GM18868 (cell line): ENCODE measurements at regions not wholly inside any gene's neighbourhood (a gene's known extent, or its start where the extent isn't known, plus 50 kb on each side); places are given as distances from the start of the nearest gene placed in this dataset.
A peak's percentile ranks its signal among the peaks of the same experiment; 100 is the strongest.
"Not testable (repeated sequence)": the region's sequence is repeated elsewhere in the genome, so short reads cannot be mapped to it uniquely, and the experiment has no call there.

ENCODE experiments used
- ATAC-seq: cut with Tn5 transposase; IDR thresholded peaks from one replicate; pipeline ENCODE4 v1.9.1; 2021; ENCODE audit warnings: mild to moderate bottlenecking, moderate library complexity; ENCODE audit not compliant: unreplicated experiment

- no peak for ATAC-seq
Measured at GRCh38 chr4:135464311-135464710, 1262.7 kb upstream of the PABPC4L start.

GRCh38 chr4:135447598-135447997 is 1246.0 kb upstream of the PABPC4L start:
- ATAC-seq = not testable (repeated sequence)

- no peak for ATAC-seq
Measured at GRCh38 chr4:135434936-135435335, 1233.3 kb upstream of the PABPC4L start.

GRCh38 chr4:135429528-135429927 is 1227.9 kb upstream of the PABPC4L start:
- ATAC-seq = no peak

GRCh38 chr4:135418353-135418752 is 1216.8 kb upstream of the PABPC4L start:
- peak; percentile 94 for ATAC-seq

- ATAC-seq = no peak
Measured at GRCh38 chr4:135412213-135412612, 1210.6 kb upstream of the PABPC4L start.

GRCh38 chr4:135411251-135411650 is 1209.7 kb upstream of the PABPC4L start:
- no peak for ATAC-seq

- ATAC-seq = not testable (repeated sequence)
Measured at GRCh38 chr4:135409261-135409660, 1207.7 kb upstream of the PABPC4L start.

- no peak for ATAC-seq
Measured at GRCh38 chr4:135408109-135408508, 1206.5 kb upstream of the PABPC4L start.

GRCh38 chr4:135406597-135406996 is 1205.0 kb upstream of the PABPC4L start:
- not testable (repeated sequence) for ATAC-seq

GRCh38 chr4:135385830-135386581 is 1184.4 kb upstream of the PABPC4L start:
- ATAC-seq = no peak

- ATAC-seq = no peak
Measured at GRCh38 chr4:135383356-135384288, 1182.0 kb upstream of the PABPC4L start.

GRCh38 chr4:135382280-135382959 is 1180.8 kb upstream of the PABPC4L start:
- ATAC-seq = no peak

GRCh38 chr4:135372131-135372530 is 1170.5 kb upstream of the PABPC4L start:
- no peak for ATAC-seq

GRCh38 chr4:135371137-135371536 is 1169.5 kb upstream of the PABPC4L start:
- ATAC-seq = peak; percentile 67

GRCh38 chr4:135368831-135369230 is 1167.2 kb upstream of the PABPC4L start:
- ATAC-seq = no peak

- ATAC-seq = no peak
Measured at GRCh38 chr4:135365065-135365464, 1163.5 kb upstream of the PABPC4L start.

GRCh38 chr4:135359128-135359527 is 1157.5 kb upstream of the PABPC4L start:
- no peak for ATAC-seq

GRCh38 chr4:135357091-135357490 is 1155.5 kb upstream of the PABPC4L start:
- ATAC-seq = no peak

- no peak for ATAC-seq
Measured at GRCh38 chr4:135354876-135355275, 1153.3 kb upstream of the PABPC4L start.

- no peak for ATAC-seq
Measured at GRCh38 chr4:135353008-135353407, 1151.4 kb upstream of the PABPC4L start.
